ENCODE measurements at regions not wholly inside any gene's neighbourhood (a gene's known extent, or its start where the extent isn't known, plus 50 kb on each side); places are given as distances from the start of the nearest gene placed in this dataset.

DNA sequence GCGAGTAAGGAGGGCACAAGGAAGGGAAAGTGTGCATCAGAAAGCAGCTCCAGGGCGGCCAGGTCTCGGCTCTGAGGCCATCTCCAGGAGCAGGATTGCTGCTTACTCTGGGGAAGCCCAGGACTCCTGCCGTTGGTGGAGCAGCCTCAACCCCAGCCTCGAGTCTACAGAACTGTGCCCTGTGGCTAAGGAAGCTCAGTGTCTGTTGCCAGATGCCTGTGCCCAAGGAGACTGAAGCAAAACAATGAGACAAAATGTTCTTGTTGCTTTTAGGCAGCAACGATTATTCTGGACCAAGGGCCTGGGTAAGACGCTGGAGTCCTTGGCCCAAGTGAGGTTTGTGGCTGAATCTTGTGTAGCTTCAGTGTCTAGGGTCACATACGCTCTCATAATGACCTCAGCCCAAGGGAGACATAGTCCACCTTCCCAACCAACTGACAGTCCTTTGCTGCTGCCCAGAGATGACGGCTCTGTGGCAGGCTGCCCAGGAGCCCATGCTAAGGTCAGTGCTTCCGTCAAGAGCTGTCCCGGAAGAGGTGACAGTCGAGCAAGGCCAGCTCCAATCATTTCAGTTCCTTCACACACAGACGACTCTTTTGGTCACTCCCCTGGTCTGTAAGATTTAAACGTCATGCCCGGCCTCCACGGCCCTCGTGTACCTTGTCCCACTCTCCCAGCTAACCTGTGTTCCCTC, 223.8 kb downstream of the TTC32 start:
- no peak for TF ChIP-seq CTCF (conservative IDR thresholded peaks at IDR 0.05; ENCODE audit: low read depth, low read length)
- TF ChIP-seq EZH2 (IDR thresholded peaks at IDR 0.05; ENCODE audit: low read length, unreplicated experiment): no peak
- TF ChIP-seq EZH2phosphoT487 (IDR thresholded peaks at IDR 0.05; ENCODE audit: borderline replicate concordance, low read length): no peak

All from PC-3 (cell line).